ENCODE measurements at regions not wholly inside any gene's neighbourhood (a gene's known extent, or its start where the extent isn't known, plus 50 kb on each side); places are given as distances from the start of the nearest gene placed in this dataset.

GRCh38 chr14:106872611-106873446 is 1346.4 kb downstream of the TMEM121 start:
- intact Hi-C loops (cut with DNase I, micrococcal nuclease), result no loop called here
- H3K4me3 ChIP-seq, result no peak overlapping the region

GRCh38 chr14:106874350-106874749 is 1348.0 kb downstream of the TMEM121 start:
- Histone ChIP-seq H3K4me1 (ENCODE audit: low read depth) (peaks cover 3% of the 10 kb centered on the region), H3K4me3 (no peak overlapping the region), H3K9me3 (no peaks in the 10 kb centered on the region), H3K36me3 (ENCODE audit: low read depth) (no peaks in the 10 kb centered on the region)
- TF ChIP-seq CTCF (IDR thresholded peaks at IDR 0.05), result no peak
- no peak for ATAC-seq
- intact Hi-C loops (cut with DNase I, micrococcal nuclease), result no loop called here
- DNase-seq, result no peak

More at GRCh38 chr14:106872611-106873446, 1346.4 kb downstream of the TMEM121 start:
- ATAC-seq (peak; percentile 98), DNase-seq (peak; percentile 91 to 96 (median 95))
- peak; percentile 76 for TF ChIP-seq CTCF (IDR thresholded peaks at IDR 0.05)
- Histone ChIP-seq H3K36me3 (ENCODE audit: low read depth) (no peaks in the 10 kb centered on the region), H3K9me3 (no peaks in the 10 kb centered on the region), H3K4me1 (ENCODE audit: low read depth) (peaks cover 3% of the 10 kb centered on the region)

GRCh38 chr14:106875503-106875902 is 1349.1 kb downstream of the TMEM121 start:
- DNase-seq (peak in 2 of 3 donors; percentile 65), ATAC-seq (peak; percentile 26)
- Histone ChIP-seq H3K4me1 (ENCODE audit: low read depth) (peaks cover 3% of the 10 kb centered on the region), H3K9me3 (no peaks in the 10 kb centered on the region), H3K4me3 (no peak overlapping the region), H3K36me3 (ENCODE audit: low read depth) (no peaks in the 10 kb centered on the region)
- peak; percentile 29 for TF ChIP-seq CTCF (IDR thresholded peaks at IDR 0.05)
- intact Hi-C loops (cut with DNase I, micrococcal nuclease), result no loop called here

GRCh38 chr14:106876711-106877110 is 1350.3 kb downstream of the TMEM121 start:
- H3K36me3 ChIP-seq (ENCODE audit: low read depth), result no peaks in the 10 kb centered on the region
- no peak overlapping the region for H3K4me3 ChIP-seq
- TF ChIP-seq CTCF (IDR thresholded peaks at IDR 0.05), result no peak
- DNase-seq, result no peak
- ATAC-seq, result no peak
- intact Hi-C loops (cut with DNase I, micrococcal nuclease), result no loop called here
- H3K9me3 ChIP-seq, result no peaks in the 10 kb centered on the region
- peaks cover 3% of the 10 kb centered on the region for H3K4me1 ChIP-seq (ENCODE audit: low read depth)

- Histone ChIP-seq H3K4me3 (no peak overlapping the region), H3K36me3 (ENCODE audit: low read depth) (no peaks in the 10 kb centered on the region), H3K4me1 (ENCODE audit: low read depth) (no peaks in the 10 kb centered on the region), H3K9me3 (no peaks in the 10 kb centered on the region)
- intact Hi-C loops (cut with DNase I, micrococcal nuclease), result no loop called here
- DNase-seq, result no peak
- no peak for ATAC-seq
- no peak for TF ChIP-seq CTCF (IDR thresholded peaks at IDR 0.05)
Measured at GRCh38 chr14:106877517-106877916, 1351.1 kb downstream of the TMEM121 start.

Data from mucosa of descending colon (tissue), 3 donors.